H1 (cell line): ENCODE measurements at regions not wholly inside any gene's neighbourhood (a gene's known extent, or its start where the extent isn't known, plus 50 kb on each side); places are given as distances from the start of the nearest gene placed in this dataset.

ENCODE experiments used
- CTCF ChIA-PET: fragments of 300-600 bp; sonication (Branson Sonifier 250); formaldehyde crosslinking; loops from one replicate; lab custom pipeline; 2021; ENCODE audit not compliant: partially characterized antibody; lab: Charles Lee
- POLR2A ChIA-PET: fragments of 300-600 bp; sonication (Branson Sonifier 250); formaldehyde crosslinking; loops from one replicate; lab custom pipeline; 2021; ENCODE audit warnings: inconsistent platforms; ENCODE audit not compliant: partially characterized antibody; lab: Charles Lee
- DNase-seq, 2 experiments: peaks; one replicate each; pipeline versions ENCODE4 v3.0.0 to v3.0.0-alpha.2; 2010 to 2022; ENCODE audit warnings: low spot score in 2 of 2, low read depth in 1 of 2, mixed read lengths in 1 of 2
- FAIRE-seq: peaks from 2 replicates; lab custom pipeline; 2011; peaks lifted over from hg19 to GRCh38; lab: Jason Lieb, UNC
- H2AFZ ChIP-seq: 2 replicates; pipeline ENCODE4 v1.8.1; 2012; ENCODE audit warnings: low read length, inconsistent platforms
- H2AK5ac ChIP-seq: 2 replicates; pipeline ENCODE4 v1.6.1; 2013; ENCODE audit warnings: low read depth, low read length
- H2BK120ac ChIP-seq: replicated peaks from 2 replicates; pipeline ENCODE3; 2013; ENCODE audit warnings: low read depth, low read length, inconsistent platforms
- H2BK12ac ChIP-seq: 2 replicates; pipeline ENCODE4 v1.6.1; 2013; ENCODE audit warnings: low read depth, low read length
- H2BK15ac ChIP-seq: 2 replicates; pipeline ENCODE4 v1.6.1; 2013; ENCODE audit warnings: low read length
- H2BK20ac ChIP-seq: 2 replicates; pipeline ENCODE4 v1.6.1; 2013; ENCODE audit warnings: low read length
- H2BK5ac ChIP-seq: 2 replicates; pipeline ENCODE4 v1.6.1; 2013; ENCODE audit warnings: low read depth, low read length
- H3K14ac ChIP-seq: 2 replicates; pipeline ENCODE4 v1.6.1; 2013; ENCODE audit warnings: inconsistent platforms; ENCODE audit not compliant: insufficient read length
- H3K18ac ChIP-seq: 2 replicates; pipeline ENCODE4 v1.6.1; 2013; ENCODE audit warnings: low read length; ENCODE audit errors: extremely low read depth
- H3K23ac ChIP-seq: 2 replicates; pipeline ENCODE4 v1.6.1; 2013; ENCODE audit warnings: inconsistent platforms; ENCODE audit not compliant: insufficient read length
- H3K23me2 ChIP-seq: 2 replicates; pipeline ENCODE4 v1.6.1; 2013; ENCODE audit warnings: low read depth, low read length
- H3K27ac ChIP-seq: 2 replicates; pipeline ENCODE4 v1.6.1; 2011; ENCODE audit warnings: low read depth, low read length, inconsistent platforms
- H3K27me3 ChIP-seq, 4 experiments: replicated peaks in 1 of 4; 1 replicate in 1 of 4; 2 replicates in 3 of 4; pipeline versions ENCODE4 v1.6.1 to v1.8.1; 2011 to 2013; ENCODE audit warnings: low read length in 3 of 4, mild to moderate bottlenecking in 3 of 4, inconsistent platforms in 2 of 4, mixed read lengths in 2 of 4, moderate library complexity in 1 of 4; ENCODE audit not compliant: control insufficient read depth in 3 of 4, insufficient read depth in 3 of 4; ENCODE audit errors: extremely low read depth in 1 of 4
- H3K36me3 ChIP-seq, 4 experiments: 2 replicates each; pipeline versions ENCODE4 v1.6.1 to v1.8.1; 2011 to 2013; ENCODE audit warnings: mild to moderate bottlenecking in 4 of 4, low read length in 3 of 4, moderate library complexity in 2 of 4, control low read depth in 1 of 4, inconsistent platforms in 1 of 4; ENCODE audit not compliant: insufficient read depth in 4 of 4, control insufficient read depth in 2 of 4
- H3K4ac ChIP-seq: replicated peaks from 2 replicates; pipeline ENCODE3; 2013; ENCODE audit warnings: low read length, low read depth, mixed read lengths, inconsistent platforms; ENCODE audit not compliant: insufficient read length
- H3K4me1 ChIP-seq, 4 experiments: replicated peaks in 1 of 4; 1 replicate in 1 of 4; 2 replicates in 3 of 4; pipeline versions ENCODE4 v1.6.1 to v1.8.1; 2011 to 2013; ENCODE audit warnings: low read length in 3 of 4, inconsistent platforms in 2 of 4, mixed read lengths in 1 of 4; ENCODE audit not compliant: insufficient read depth in 4 of 4, control insufficient read depth in 3 of 4
- H3K4me2 ChIP-seq, 2 experiments: 2 replicates each; pipeline versions ENCODE4 v1.6.1 to v1.8.1; 2011 to 2013; ENCODE audit warnings: low read depth in 2 of 2, low read length in 2 of 2, control low read depth in 1 of 2, inconsistent platforms in 1 of 2, mild to moderate bottlenecking in 1 of 2; ENCODE audit not compliant: insufficient read depth in 1 of 2
- H3K4me3 ChIP-seq, 4 experiments: fragments of 200-600, 300-600 bp in 1 of 4; sonication (generic), shearing (Covaris generic), sonication (Bioruptor Twin) in 1 of 4; 2 replicates each; pipeline versions ENCODE4 v1.5.1 to v1.8.1; 2011 to 2016; ENCODE audit warnings: low read length in 4 of 4, low read depth in 3 of 4, control low read depth in 2 of 4, inconsistent platforms in 2 of 4, mild to moderate bottlenecking in 2 of 4, mixed read lengths in 1 of 4, moderate library complexity in 1 of 4; ENCODE audit not compliant: insufficient read depth in 2 of 4; ENCODE audit errors: extremely low read depth in 1 of 4
- H3K56ac ChIP-seq: replicated peaks from 2 replicates; pipeline ENCODE3; 2013; ENCODE audit warnings: low read depth, mild to moderate bottlenecking, mixed read lengths, low read length, inconsistent platforms; ENCODE audit not compliant: insufficient read length
- H3K79me1 ChIP-seq: 2 replicates; pipeline ENCODE4 v1.6.1; 2013; ENCODE audit warnings: low read depth, low read length, control low read depth
- H3K79me2 ChIP-seq, 2 experiments: 2 replicates each; pipeline versions ENCODE4 v1.6.1 to v1.8.1; 2012 to 2013; ENCODE audit warnings: low read length in 2 of 2, mild to moderate bottlenecking in 2 of 2, inconsistent platforms in 1 of 2; ENCODE audit not compliant: insufficient read depth in 2 of 2, control insufficient read depth in 1 of 2
- H3K9ac ChIP-seq, 4 experiments: replicated peaks in 1 of 4; 1 replicate in 1 of 4; 2 replicates in 3 of 4; pipeline versions ENCODE4 v1.6.1 to v1.8.1; 2011 to 2013; ENCODE audit warnings: low read depth in 3 of 4, low read length in 3 of 4, control low read depth in 2 of 4, mild to moderate bottlenecking in 2 of 4, moderate library complexity in 2 of 4, inconsistent platforms in 1 of 4; ENCODE audit errors: extremely low read depth in 1 of 4
- H3K9me3 ChIP-seq, 2 experiments: 2 replicates each; pipeline versions ENCODE4 v1.6.1 to v1.8.1; 2012 to 2013; ENCODE audit warnings: mild to moderate bottlenecking in 2 of 2, moderate library complexity in 2 of 2, control low read depth in 1 of 2, inconsistent platforms in 1 of 2, low read depth in 1 of 2, low read length in 1 of 2, mixed read lengths in 1 of 2; ENCODE audit not compliant: insufficient read depth in 2 of 2
- H4K20me1 ChIP-seq, 2 experiments: replicated peaks in 1 of 2; 2 replicates each; pipeline versions ENCODE3 to v1.8.1; 2011 to 2013; ENCODE audit warnings: inconsistent platforms in 2 of 2, low read length in 2 of 2, mild to moderate bottlenecking in 1 of 2; ENCODE audit not compliant: insufficient read depth in 2 of 2, control insufficient read depth in 1 of 2
- H4K5ac ChIP-seq: 2 replicates; pipeline ENCODE4 v1.6.1; 2013; ENCODE audit warnings: low read length, low read depth, mixed read lengths, inconsistent platforms; ENCODE audit not compliant: insufficient read length
- H4K8ac ChIP-seq: 2 replicates; pipeline ENCODE4 v1.8.0; 2013; ENCODE audit warnings: mild to moderate bottlenecking, moderate library complexity, low read length, inconsistent platforms; ENCODE audit not compliant: insufficient read depth; ENCODE audit errors: extremely low read depth
- H4K91ac ChIP-seq: replicated peaks from 2 replicates; pipeline ENCODE3; 2013; ENCODE audit warnings: low read length, mixed read lengths, inconsistent platforms; ENCODE audit not compliant: insufficient read length
- ASH2L ChIP-seq: fragments of 200-600, 300-600 bp; sonication (generic); IDR thresholded peaks from one replicate; pipeline ENCODE4 v1.7.1; 2017; ENCODE audit warnings: low read length
- E2F6 ChIP-seq: IDR thresholded peaks from 2 replicates; pipeline ENCODE4 v1.6.1; 2012; ENCODE audit warnings: inconsistent platforms
- EP300 ChIP-seq, 2 experiments: IDR thresholded peaks; 1 replicate in 1 of 2; 2 replicates in 1 of 2; pipeline ENCODE4 v1.6.1; 2011 to 2012; ENCODE audit warnings: low read depth in 2 of 2, low read length in 2 of 2, mild to moderate bottlenecking in 2 of 2, borderline replicate concordance in 1 of 2, inconsistent platforms in 1 of 2, moderate library complexity in 1 of 2
- GABPA ChIP-seq: IDR thresholded peaks from 2 replicates; pipeline ENCODE4 v1.6.1; 2011; ENCODE audit warnings: mild to moderate bottlenecking, low read length, moderate library complexity, borderline replicate concordance; ENCODE audit not compliant: insufficient read depth
- HDAC6 ChIP-seq: IDR thresholded peaks from one replicate; pipeline ENCODE4 v1.7.1; 2012; ENCODE audit warnings: low read depth, mild to moderate bottlenecking, inconsistent platforms, low read length, moderate library complexity
- KDM1A ChIP-seq: fragments of 200-600, 300-600 bp; sonication (generic); IDR thresholded peaks from 2 replicates; pipeline ENCODE4 v1.7.1; 2016; ENCODE audit warnings: mild to moderate bottlenecking, low read length, borderline replicate concordance
- KDM5A ChIP-seq: fragments of 200-600 bp; IDR thresholded peaks from 2 replicates; pipeline ENCODE4 v1.7.1; 2012; ENCODE audit warnings: mild to moderate bottlenecking, low read length, inconsistent platforms, mixed read lengths
- MAFK ChIP-seq: IDR thresholded peaks from 2 replicates; pipeline ENCODE4 v1.6.1; 2012; ENCODE audit warnings: low read depth, mild to moderate bottlenecking, improper control_type of control experiment, low read length
- POU5F1 ChIP-seq: IDR thresholded peaks from 2 replicates; pipeline ENCODE4 v1.6.1; 2011; ENCODE audit warnings: low read depth, mild to moderate bottlenecking, low read length, moderate library complexity
- SAP30 ChIP-seq: fragments of 300-600 bp; sonication (generic); IDR thresholded peaks from 2 replicates; pipeline ENCODE4 v1.7.1; 2012; ENCODE audit warnings: low read length, moderate library complexity, mild to moderate bottlenecking, inconsistent platforms; ENCODE audit not compliant: insufficient read depth, insufficient replicate concordance
- SIN3A ChIP-seq, 2 experiments: IDR thresholded peaks in 1 of 2; conservative IDR thresholded peaks in 1 of 2; 2 replicates each; pipeline ENCODE4 v1.6.1; 2011 to 2012; ENCODE audit warnings: low read length in 2 of 2, improper control_type of control experiment in 1 of 2, low read depth in 1 of 2, mild to moderate bottlenecking in 1 of 2
- TAF1 ChIP-seq: IDR thresholded peaks from 2 replicates; pipeline ENCODE4 v1.6.1; 2011; ENCODE audit warnings: mild to moderate bottlenecking, low read depth, low read length
- TEAD4 ChIP-seq: IDR thresholded peaks from 2 replicates; pipeline ENCODE4 v1.6.1; 2012; ENCODE audit warnings: low read depth, low read length, inconsistent platforms, mixed read lengths
- YY1 ChIP-seq: IDR thresholded peaks from 2 replicates; pipeline ENCODE4 v1.6.1; 2011; ENCODE audit warnings: low read depth, mild to moderate bottlenecking, low read length
- WGBS, 2 experiments: shearing (Covaris generic) in 1 of 2; methylation state at CpG; one replicate each; pipeline versions ENCODE4 v1.1.6 to v1.1.7; 2013 to 2015; ENCODE audit warnings: low lambda C conversion rate in 2 of 2, mixed read lengths in 2 of 2, inconsistent platforms in 1 of 2, low coverage in 1 of 2, missing lambda C conversion rate in 1 of 2; ENCODE audit not compliant: insufficient replicate concordance in 2 of 2, insufficient coverage in 1 of 2, insufficient read length in 1 of 2; ENCODE audit errors: extremely low coverage in 1 of 2, missing lambda C conversion rate in 1 of 2; 5-methylcytosine and 5-hydroxymethylcytosine counted together

DNA sequence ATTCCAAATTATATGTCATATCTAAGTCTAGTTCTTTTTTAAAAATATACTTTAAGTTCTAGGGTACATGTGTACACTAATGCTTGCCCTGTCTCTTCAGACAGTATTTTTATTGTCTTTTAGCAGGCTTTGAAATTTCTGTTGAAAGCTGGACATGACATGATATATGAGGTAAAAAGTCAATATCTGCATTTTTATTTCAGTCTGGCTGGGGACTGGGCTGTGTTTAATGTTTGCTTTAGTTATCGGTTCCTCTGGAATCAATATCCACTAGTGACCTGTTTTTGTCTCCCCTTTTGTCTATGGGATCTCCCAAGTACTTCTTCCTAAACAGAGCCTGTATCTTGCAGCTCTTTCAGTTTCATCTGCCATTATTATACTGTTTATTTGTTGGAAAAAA is 786.2 kb upstream of the GJE1 start:
- Histone ChIP-seq H2BK15ac (no peak overlapping the region), H2BK12ac (no peak overlapping the region), H3K14ac (no peak overlapping the region), H3K79me1 (no peaks in the 10 kb centered on the region), H4K91ac (no peak overlapping the region), H3K9ac (no peak overlapping the region), H3K9me3 (no peaks in the 10 kb centered on the region), H2BK120ac (no peak overlapping the region), H3K23me2 (no peaks in the 10 kb centered on the region), H3K18ac (no peak overlapping the region), H3K4me1 (no peaks in the 10 kb centered on the region), H2AK5ac (no peak overlapping the region), H2BK5ac (no peak overlapping the region), H3K79me2 (no peaks in the 10 kb centered on the region), H3K4me3 (no peak overlapping the region), H3K27ac (no peak overlapping the region), H3K4me2 (no peak overlapping the region), H3K36me3 (no peaks in the 10 kb centered on the region), H2AFZ (no peak overlapping the region), H2BK20ac (no peak overlapping the region), H3K23ac (no peak overlapping the region), H4K5ac (no peak overlapping the region), H3K4ac (no peak overlapping the region), H4K20me1 (no peaks in the 10 kb centered on the region), H3K56ac (no peak overlapping the region), H4K8ac (no peak overlapping the region), H3K27me3 (no peaks in the 10 kb centered on the region)
- WGBS, 2 experiments, result 86% methylated on average over 1 of the region's 1 CpG; no CpG with 5 or more reads in 1 of the 2 experiments
- CTCF ChIA-PET, result no interaction called here
- no peak for DNase-seq
- no peak for FAIRE-seq
- TF ChIP-seq SIN3A (conservative IDR thresholded peaks at IDR 0.05 in 1 of 2, IDR thresholded peaks at IDR 0.05 in 1 of 2; ENCODE audit: low read depth in 1 of 2, low read length in 2 of 2) (no peak), KDM5A (no peak), ASH2L (no peak), TEAD4 (no peak), TAF1 (no peak), YY1 (no peak), KDM1A (no peak), GABPA (no peak), SAP30 (no peak), POU5F1 (no peak), HDAC6 (no peak), E2F6 (no peak), EP300 (IDR thresholded peaks at IDR 0.05; ENCODE audit: borderline replicate concordance in 1 of 2, low read depth in 2 of 2, low read length in 2 of 2) (no peak), MAFK (no peak)
- POLR2A ChIA-PET, result no interaction called here
